A549 (cell line): ENCODE measurements at regions not wholly inside any gene's neighbourhood (a gene's known extent, or its start where the extent isn't known, plus 50 kb on each side); places are given as distances from the start of the nearest gene placed in this dataset.

Source experiments
- ATAC-seq, 2 experiments: fragments of 200-7000 bp in 1 of 2; fragments of >200 bp in 1 of 2; cut with Nextera tagmentation in 1 of 2; cut with Tn5 transposase in 1 of 2; 3 replicates each; pipeline versions ENCODE4 v1.8.0 to v1.9.1; 2018 to 2020; ENCODE audit warnings: mild to moderate bottlenecking in 1 of 2, moderate library complexity in 1 of 2
- CTCF ChIA-PET: fragments of 300-600 bp; sonication (Branson Sonifier 250); formaldehyde crosslinking; extraction: SDS; loops from one replicate; lab custom pipeline; 2021; ENCODE audit warnings: antibody characterized with exemption, inconsistent platforms; lab: Yijun Ruan, JAX
- POLR2A ChIA-PET: fragments of 350-600 bp; formaldehyde crosslinking; extraction: SDS; loops from one replicate; lab custom pipeline; 2021; ENCODE audit warnings: antibody characterized with exemption, inconsistent platforms; lab: Yijun Ruan, JAX
- DNase-seq, 2 experiments: peaks; one replicate each; pipeline versions ENCODE4 v3.0.0 to v3.0.0-alpha.2; 2011 to 2016; ENCODE audit warnings: low read depth in 1 of 2, low spot score in 1 of 2
- FAIRE-seq: peaks from 2 replicates; lab custom pipeline; 2011; peaks lifted over from hg19 to GRCh38; lab: Jason Lieb, UNC
- H3K27ac ChIP-seq, 2 experiments: fragments of >200 bp; sonication (Bioruptor Twin); formaldehyde crosslinking; 3 replicates each; pipeline ENCODE4 v1.5.1; 2016 to 2017
- H3K4me1 ChIP-seq: fragments of >200 bp; sonication (Bioruptor Twin); formaldehyde crosslinking; 3 replicates; pipeline ENCODE4 v1.6.1; 2016
- H3K4me2 ChIP-seq: fragments of >200 bp; sonication (Bioruptor Twin); formaldehyde crosslinking; 3 replicates; pipeline ENCODE4 v1.6.1; 2016
- H3K4me3 ChIP-seq: fragments of >200 bp; sonication (Bioruptor Twin); formaldehyde crosslinking; 3 replicates; pipeline ENCODE4 v1.5.1; 2016
- H3K9me3 ChIP-seq: fragments of >200 bp; sonication (Bioruptor Twin); formaldehyde crosslinking; 3 replicates; pipeline ENCODE4 v1.6.1; 2016
- CBX2 ChIP-seq: fragments of 200-600 bp; sonication (generic); IDR thresholded peaks from 2 replicates; pipeline ENCODE4 v1.6.1; 2016; ENCODE audit warnings: low read depth, mild to moderate bottlenecking, borderline replicate concordance
- CHD2 ChIP-seq: fragments of 150-350 bp; IDR thresholded peaks from 2 replicates; pipeline ENCODE4 v1.6.1; 2014; ENCODE audit warnings: low read length; ENCODE audit not compliant: partially characterized antibody
- CHD4 ChIP-seq: fragments of 200-600 bp; sonication (generic); IDR thresholded peaks from 2 replicates; pipeline ENCODE4 v1.6.1; 2016; ENCODE audit warnings: antibody characterized with exemption, mild to moderate bottlenecking, borderline replicate concordance
- ELK1 ChIP-seq: fragments of 150-350 bp; IDR thresholded peaks from 2 replicates; pipeline ENCODE4 v1.6.1; 2014; ENCODE audit warnings: low read depth, mild to moderate bottlenecking, low read length
- ESRRA ChIP-seq: fragments of 150-350 bp; IDR thresholded peaks from 2 replicates; pipeline ENCODE4 v1.6.1; 2014; ENCODE audit warnings: mild to moderate bottlenecking, low read length, borderline replicate concordance
- HDAC2 ChIP-seq: fragments of 200-600 bp; sonication (generic); IDR thresholded peaks from 2 replicates; pipeline ENCODE4 v1.6.1; 2016
- HOXA7 ChIP-seq: fragments of 250-450 bp; sonication (Bioruptor Pico); IDR thresholded peaks from 2 replicates; pipeline ENCODE4 v1.5.0; 2020; ENCODE audit warnings: mild to moderate bottlenecking, moderate library complexity
- HOXB13 ChIP-seq: fragments of 250-450 bp; sonication (Bioruptor Pico); IDR thresholded peaks from 2 replicates; pipeline ENCODE4 v1.5.0; 2020; ENCODE audit warnings: low read depth, mild to moderate bottlenecking, moderate library complexity
- KDM1A ChIP-seq: fragments of 200-600 bp; sonication (generic); IDR thresholded peaks from 2 replicates; pipeline ENCODE4 v1.6.1; 2016; ENCODE audit warnings: low read depth, mild to moderate bottlenecking
- KDM5A ChIP-seq: fragments of 200-600 bp; sonication (generic); IDR thresholded peaks from 2 replicates; pipeline ENCODE4 v1.6.1; 2016; ENCODE audit warnings: antibody characterized with exemption, mild to moderate bottlenecking
- MAFK ChIP-seq: fragments of 450-650 bp; IDR thresholded peaks from 2 replicates; pipeline ENCODE4 v1.6.1; 2014; ENCODE audit not compliant: partially characterized antibody
- NFE2L2 ChIP-seq: fragments of 150-350 bp; conservative IDR thresholded peaks from 2 replicates; pipeline ENCODE4 v1.6.1; 2014; ENCODE audit warnings: low read length
- NPAS2 ChIP-seq: fragments of 250-450 bp; sonication (Bioruptor Pico); IDR thresholded peaks from 2 replicates; pipeline ENCODE4 v1.8.0; 2022; ENCODE audit warnings: mild to moderate bottlenecking, moderate library complexity, borderline replicate concordance
- PBX3 ChIP-seq: IDR thresholded peaks from 2 replicates; pipeline ENCODE4 v1.6.1; 2012
- POLR2A ChIP-seq: IDR thresholded peaks from 2 replicates; pipeline ENCODE4 v1.6.1; 2012; ENCODE audit warnings: mild to moderate bottlenecking, low read length
- REST ChIP-seq: fragments of 200-600 bp; sonication (generic); IDR thresholded peaks from 2 replicates; pipeline ENCODE4 v1.6.1; 2016; ENCODE audit warnings: antibody characterized with exemption, mild to moderate bottlenecking, moderate library complexity
- TFCP2L1 ChIP-seq: fragments of 250-450 bp; sonication (Bioruptor Pico); IDR thresholded peaks from 2 replicates; pipeline ENCODE4 v1.5.0; 2021; ENCODE audit warnings: mild to moderate bottlenecking
- USF2 ChIP-seq: fragments of 450-650 bp; IDR thresholded peaks from 2 replicates; pipeline ENCODE4 v1.6.1; 2014; ENCODE audit warnings: antibody characterized with exemption
- WGBS: methylation state at CpG from one replicate; pipeline ENCODE4 v1.1.6; 2017; ENCODE audit errors: missing lambda C conversion rate; 5-methylcytosine and 5-hydroxymethylcytosine counted together

GRCh38 chr9:7316967-7317366 lies 482.6 kb downstream of the DMAC1 start:
- no peak for ATAC-seq
- CTCF ChIA-PET, result no interaction called here

More at GRCh38 chr9:7316967-7317366, 482.6 kb downstream of the DMAC1 start:
- TF ChIP-seq CBX2, result no peak
- no peak for TF ChIP-seq PBX3
- TF ChIP-seq HOXA7 (CRISPR knock-in tag), result no peak
- no peak for TF ChIP-seq MAFK
- TF ChIP-seq ELK1, result no peak
- TF ChIP-seq NFE2L2, result no peak
- no peak for TF ChIP-seq CHD2
- no peak for TF ChIP-seq KDM5A
- TF ChIP-seq HOXB13, result no peak
- TF ChIP-seq ESRRA, result no peak
- TF ChIP-seq USF2, result no peak
- TF ChIP-seq KDM1A, result no peak
- no peak for TF ChIP-seq POLR2A
- no peak for TF ChIP-seq CHD4
- TF ChIP-seq TFCP2L1 (CRISPR knock-in tag), result no peak
- no peak for TF ChIP-seq REST
- TF ChIP-seq NPAS2 (CRISPR knock-in tag), result no peak
- no peak for TF ChIP-seq HDAC2
- peaks cover 26% of the 10 kb centered on the region for H3K9me3 ChIP-seq
- DNase-seq, result no peak
- POLR2A ChIA-PET, result no interaction called here
- no peak overlapping the region; a peak in 1 of 6 replicates for H3K27ac ChIP-seq
- WGBS, result 63% methylated on average over 4 of the region's 4 CpGs
- no peak overlapping the region for H3K4me3 ChIP-seq
- FAIRE-seq, result no peak
- no peak overlapping the region for H3K4me2 ChIP-seq
- peaks cover 15% of the 10 kb centered on the region for H3K4me1 ChIP-seq
